ENCODE measurements at regions not wholly inside any gene's neighbourhood (a gene's known extent, or its start where the extent isn't known, plus 50 kb on each side); places are given as distances from the start of the nearest gene placed in this dataset.
A peak's percentile ranks its signal among the peaks of the same experiment; 100 is the strongest.

GRCh38 chr18:62449490-62450104, 73.2 kb upstream of the ZCCHC2 start:
- Mint-ChIP-seq H3K27ac (no peak overlapping the region), H3K4me3 (no peak overlapping the region), H3K9me3 (no peaks in the 10 kb centered on the region), H3K36me3 (ENCODE audit: low read depth) (no peaks in the 10 kb centered on the region), H3K4me1 (ENCODE audit: low read depth) (peaks cover 25% of the 10 kb centered on the region), H3K27me3 (ENCODE audit: insufficient read depth) (peaks cover 38% of the 10 kb centered on the region)
- TF ChIP-seq CTCF (IDR thresholded peaks at IDR 0.05): no peak
- DNase-seq: no peak

- peaks cover 37% of the 10 kb centered on the region for H3K27me3 Mint-ChIP-seq (ENCODE audit: insufficient read depth)
- no peak overlapping the region for H3K27ac Mint-ChIP-seq
- H3K4me3 Mint-ChIP-seq: no peak overlapping the region
- H3K4me1 Mint-ChIP-seq (ENCODE audit: low read depth): peaks cover 25% of the 10 kb centered on the region
- H3K36me3 Mint-ChIP-seq (ENCODE audit: low read depth): no peaks in the 10 kb centered on the region
- no peak for DNase-seq
- no peak for TF ChIP-seq CTCF (IDR thresholded peaks at IDR 0.05)
- H3K9me3 Mint-ChIP-seq: no peaks in the 10 kb centered on the region
Measured at GRCh38 chr18:62450175-62450545, 72.7 kb upstream of the ZCCHC2 start.

GRCh38 chr18:62450546-62451410, 72.0 kb upstream of the ZCCHC2 start:
- Mint-ChIP-seq H3K4me3 (peak overlapping the region; percentile 20), H3K4me1 (ENCODE audit: low read depth) (peaks cover 21% of the 10 kb centered on the region)

GRCh38 chr18:62452280-62452831, 70.5 kb upstream of the ZCCHC2 start:
- no peaks in the 10 kb centered on the region for H3K36me3 Mint-ChIP-seq (ENCODE audit: low read depth)
- no peaks in the 10 kb centered on the region for H3K9me3 Mint-ChIP-seq
- H3K27me3 Mint-ChIP-seq (ENCODE audit: insufficient read depth): peaks cover 25% of the 10 kb centered on the region
- no peak overlapping the region for H3K27ac Mint-ChIP-seq
- TF ChIP-seq CTCF (IDR thresholded peaks at IDR 0.05): no peak
- no peak overlapping the region for H3K4me3 Mint-ChIP-seq
- H3K4me1 Mint-ChIP-seq (ENCODE audit: low read depth): peaks cover 21% of the 10 kb centered on the region
- no peak for DNase-seq

More at GRCh38 chr18:62450546-62451410, 72.0 kb upstream of the ZCCHC2 start:
- H3K27me3 Mint-ChIP-seq (ENCODE audit: insufficient read depth): peaks cover 35% of the 10 kb centered on the region
- DNase-seq: peak; percentile 86
- no peak for TF ChIP-seq CTCF (IDR thresholded peaks at IDR 0.05)
- H3K9me3 Mint-ChIP-seq: no peaks in the 10 kb centered on the region
- no peaks in the 10 kb centered on the region for H3K36me3 Mint-ChIP-seq (ENCODE audit: low read depth)
- H3K27ac Mint-ChIP-seq: peak overlapping the region; percentile 64; the same call in 1 of the 2 replicates

- H3K27ac Mint-ChIP-seq: no peak overlapping the region
- DNase-seq: no peak
- H3K4me1 Mint-ChIP-seq (ENCODE audit: low read depth): peaks cover 21% of the 10 kb centered on the region
- no peak overlapping the region for H3K4me3 Mint-ChIP-seq
- no peaks in the 10 kb centered on the region for H3K36me3 Mint-ChIP-seq (ENCODE audit: low read depth)
- H3K27me3 Mint-ChIP-seq (ENCODE audit: insufficient read depth): peaks cover 27% of the 10 kb centered on the region
- H3K9me3 Mint-ChIP-seq: no peaks in the 10 kb centered on the region
- no peak for TF ChIP-seq CTCF (IDR thresholded peaks at IDR 0.05)
Measured at GRCh38 chr18:62453864-62454263, 69.0 kb upstream of the ZCCHC2 start.

All from HFFc6 (cell line).